Body of pancreas (tissue), 4 donors: ENCODE measurements at regions not wholly inside any gene's neighbourhood (a gene's known extent, or its start where the extent isn't known, plus 50 kb on each side); places are given as distances from the start of the nearest gene placed in this dataset.

Experiments
- ATAC-seq: fragments of 150-250 bp; one replicate; pipeline ENCODE4 v1.9.1; 2016
- DNase-seq, 4 donors: peaks; one replicate each; pipeline ENCODE4 v3.0.0-alpha.2; 2019
- H3K27ac ChIP-seq, 4 donors: fragments of 200-600 bp; sonication (generic); 1 replicate in 3 of 4; 2 replicates in 1 of 4; pipeline versions ENCODE4 v1.5.1 to v1.6.1; 2016 to 2019; ENCODE audit warnings: mild to moderate bottlenecking in 1 of 4, mixed read lengths in 1 of 4, moderate library complexity in 1 of 4
- H3K27me3 ChIP-seq, 2 donors: fragments of 200-600 bp; sonication (generic); one replicate each; pipeline ENCODE4 v1.6.0; 2016; ENCODE audit warnings: mild to moderate bottlenecking in 1 of 2
- H3K36me3 ChIP-seq, 2 donors: fragments of 200-600 bp; sonication (generic); replicated peaks in 1 of 2; 2 replicates each; pipeline ENCODE4 v1.5.1; 2016; ENCODE audit warnings: low read depth in 2 of 2; ENCODE audit not compliant: insufficient read depth in 1 of 2
- H3K4me1 ChIP-seq: fragments of 200-600 bp; sonication (generic); one replicate; pipeline ENCODE4 v1.6.0; 2016
- H3K4me3 ChIP-seq, 2 donors: fragments of 200-600 bp; sonication (generic); 1 replicate in 1 of 2; 2 replicates in 1 of 2; pipeline ENCODE4 v1.5.1; 2016 to 2019
- H3K9me3 ChIP-seq, 3 donors: fragments of 200-600 bp; sonication (generic); 1 replicate in 2 of 3; 2 replicates in 1 of 3; pipeline ENCODE4 v1.5.1; 2016
- CTCF ChIP-seq, 7 experiments: fragments of 450-650 bp in 4 of 7; fragments of 200-600 bp in 3 of 7; sonication (generic) in 3 of 7; IDR thresholded peaks; one replicate each; pipeline ENCODE4 v1.5.1; 2016 to 2019; ENCODE audit warnings: antibody characterized with exemption in 7 of 7
- POLR2A ChIP-seq, 3 donors: fragments of 450-650 bp; IDR thresholded peaks; one replicate each; pipeline ENCODE4 v1.6.1; 2016; ENCODE audit warnings: antibody characterized with exemption in 3 of 3, mild to moderate bottlenecking in 2 of 3
- WGBS, 2 donors: methylation state at CpG; one replicate each; pipeline ENCODE4 v1.1.5; 2017; 5-methylcytosine and 5-hydroxymethylcytosine counted together
- intact Hi-C: fragments of 100-400 bp; cut with DNase I; formaldehyde crosslinking; loops from one replicate; pipeline ENCODE4 v1.15.1; 2023

- DNase-seq (no peak), ATAC-seq (no peak)
- no peaks in the 10 kb centered on the region for H3K36me3 ChIP-seq
- H3K27ac ChIP-seq, result no peak overlapping the region
- no peak overlapping the region for H3K4me3 ChIP-seq
- no peaks in the 10 kb centered on the region for H3K27me3 ChIP-seq
- intact Hi-C loops, result no loop called here
- no peaks in the 10 kb centered on the region for H3K4me1 ChIP-seq
- H3K9me3 ChIP-seq, result no peaks in the 10 kb centered on the region
- TF ChIP-seq CTCF (IDR thresholded peaks at IDR 0.05), result no peak
- TF ChIP-seq POLR2A (IDR thresholded peaks at IDR 0.05), result no peak
- 36 to 38% methylated on average over 1 of the region's 1 CpG for WGBS, 2 donors
Measured at GRCh38 chr14:28599605-28600004, 167.0 kb upstream of the FOXG1 start.

- no peaks in the 10 kb centered on the region for H3K4me1 ChIP-seq
- intact Hi-C loops, result no loop called here
- no peak overlapping the region for H3K4me3 ChIP-seq
Measured at GRCh38 chr14:28603606-28604005, 163.0 kb upstream of the FOXG1 start.

GRCh38 chr14:28607661-28608060 lies 158.9 kb upstream of the FOXG1 start:
- ATAC-seq, result no peak

More at GRCh38 chr14:28603606-28604005, 163.0 kb upstream of the FOXG1 start:
- TF ChIP-seq CTCF (IDR thresholded peaks at IDR 0.05) (no peak), POLR2A (IDR thresholded peaks at IDR 0.05) (no peak)
- DNase-seq, result no peak
- no peaks in the 10 kb centered on the region for H3K27me3 ChIP-seq
- 18 to 22% methylated on average over 6 of the region's 6 CpGs for WGBS, 2 donors
- H3K27ac ChIP-seq, result no peak overlapping the region
- H3K9me3 ChIP-seq, result no peaks in the 10 kb centered on the region
- H3K36me3 ChIP-seq, result no peaks in the 10 kb centered on the region
- no peak for ATAC-seq

DNA sequence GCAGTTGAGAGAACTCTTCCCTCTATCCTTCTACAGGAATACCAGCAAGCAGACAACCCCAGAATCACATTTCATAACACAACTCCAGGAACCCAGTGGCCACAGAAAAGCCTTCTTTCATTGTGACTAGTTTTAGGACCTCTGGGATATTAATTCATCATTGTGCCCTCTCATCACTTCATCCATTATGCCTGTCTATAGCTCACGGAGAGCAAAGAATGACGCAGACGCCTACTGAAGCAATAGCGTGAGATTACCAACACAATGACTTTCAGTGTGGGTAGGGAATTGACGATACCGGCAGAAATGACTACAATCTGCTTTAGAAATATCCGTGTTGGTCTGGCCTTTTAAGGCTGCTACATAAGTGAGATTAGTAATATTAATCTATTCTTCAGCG lies 158.1 kb upstream of the FOXG1 start:
- Histone ChIP-seq H3K9me3 (no peaks in the 10 kb centered on the region), H3K36me3 (no peaks in the 10 kb centered on the region), H3K27ac (no peak overlapping the region), H3K27me3 (no peaks in the 10 kb centered on the region), H3K4me3 (no peak overlapping the region), H3K4me1 (no peaks in the 10 kb centered on the region)
- ATAC-seq, result no peak
- 62 to 67% methylated on average over 8 of the region's 8 CpGs for WGBS, 2 donors
- intact Hi-C loops, result no loop called here
- DNase-seq, result no peak
- TF ChIP-seq POLR2A (IDR thresholded peaks at IDR 0.05) (no peak), CTCF (IDR thresholded peaks at IDR 0.05) (no peak)

More at GRCh38 chr14:28607661-28608060, 158.9 kb upstream of the FOXG1 start:
- WGBS, 2 donors, result 49 to 51% methylated on average over 5 of the region's 5 CpGs
- H3K27me3 ChIP-seq, result no peaks in the 10 kb centered on the region
- H3K4me1 ChIP-seq, result no peaks in the 10 kb centered on the region
- H3K36me3 ChIP-seq, result no peaks in the 10 kb centered on the region
- no peak overlapping the region for H3K27ac ChIP-seq
- TF ChIP-seq CTCF (IDR thresholded peaks at IDR 0.05) (no peak), POLR2A (IDR thresholded peaks at IDR 0.05) (no peak)
- DNase-seq, result no peak
- H3K4me3 ChIP-seq, result no peak overlapping the region
- intact Hi-C loops, result no loop called here
- H3K9me3 ChIP-seq, result no peaks in the 10 kb centered on the region
